Adrenal gland (tissue), 5 donors: ENCODE measurements at regions not wholly inside any gene's neighbourhood (a gene's known extent, or its start where the extent isn't known, plus 50 kb on each side); places are given as distances from the start of the nearest gene placed in this dataset.

Experiments used
- POLR2A ChIP-seq, 2 donors: fragments of 450-650 bp; IDR thresholded peaks; one replicate each; pipeline ENCODE4 v1.6.1; 2017; ENCODE audit warnings: antibody characterized with exemption in 2 of 2, mild to moderate bottlenecking in 2 of 2, moderate library complexity in 1 of 2
- TF ChIP-seq, protein P1 (sequence below), 6 experiments: fragments of 450-650 bp in 4 of 6; fragments of 200-600 bp in 2 of 6; sonication (generic) in 1 of 6; IDR thresholded peaks; 1 replicate in 5 of 6; 2 replicates in 1 of 6; pipeline versions ENCODE4 v1.5.1 to v1.8.0; 2016 to 2021; ENCODE audit warnings: antibody characterized with exemption in 6 of 6, mild to moderate bottlenecking in 2 of 6, moderate library complexity in 1 of 6
- donor health status: DM: no; HTN: no; CAD: no.

DNA sequence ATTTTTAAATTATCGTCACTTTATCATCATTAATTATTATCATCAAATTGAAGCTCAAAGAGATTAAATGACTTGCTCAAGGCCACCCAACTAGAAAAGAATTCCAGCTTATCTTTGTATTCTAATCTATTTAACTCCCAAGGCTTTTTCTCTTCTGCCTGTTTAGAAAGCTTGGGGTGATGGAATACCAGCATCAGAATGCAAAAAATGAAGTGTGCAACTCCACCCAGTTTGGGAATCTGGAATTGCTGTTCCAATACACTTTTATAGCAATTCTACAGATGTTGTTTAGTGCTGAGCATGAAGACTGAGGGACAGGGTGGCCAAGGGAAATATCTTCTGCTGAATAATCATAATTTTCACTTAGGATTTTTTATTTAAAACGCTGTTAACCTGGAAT, 97.2 kb upstream of the FIBIN start:
- TF ChIP-seq POLR2A (IDR thresholded peaks at IDR 0.05), result no peak
- TF ChIP-seq, protein P1, sequence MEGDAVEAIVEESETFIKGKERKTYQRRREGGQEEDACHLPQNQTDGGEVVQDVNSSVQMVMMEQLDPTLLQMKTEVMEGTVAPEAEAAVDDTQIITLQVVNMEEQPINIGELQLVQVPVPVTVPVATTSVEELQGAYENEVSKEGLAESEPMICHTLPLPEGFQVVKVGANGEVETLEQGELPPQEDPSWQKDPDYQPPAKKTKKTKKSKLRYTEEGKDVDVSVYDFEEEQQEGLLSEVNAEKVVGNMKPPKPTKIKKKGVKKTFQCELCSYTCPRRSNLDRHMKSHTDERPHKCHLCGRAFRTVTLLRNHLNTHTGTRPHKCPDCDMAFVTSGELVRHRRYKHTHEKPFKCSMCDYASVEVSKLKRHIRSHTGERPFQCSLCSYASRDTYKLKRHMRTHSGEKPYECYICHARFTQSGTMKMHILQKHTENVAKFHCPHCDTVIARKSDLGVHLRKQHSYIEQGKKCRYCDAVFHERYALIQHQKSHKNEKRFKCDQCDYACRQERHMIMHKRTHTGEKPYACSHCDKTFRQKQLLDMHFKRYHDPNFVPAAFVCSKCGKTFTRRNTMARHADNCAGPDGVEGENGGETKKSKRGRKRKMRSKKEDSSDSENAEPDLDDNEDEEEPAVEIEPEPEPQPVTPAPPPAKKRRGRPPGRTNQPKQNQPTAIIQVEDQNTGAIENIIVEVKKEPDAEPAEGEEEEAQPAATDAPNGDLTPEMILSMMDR (IDR thresholded peaks at IDR 0.05), result no peak
